Activated CD4-positive, CD25-positive, alpha-beta regulatory T cell treated with anti-CD3 and anti-CD28 coated beads, Interleukin-2, amount 50 U/mL, for 24 hours (primary cell): ENCODE measurements at regions not wholly inside any gene's neighbourhood (a gene's known extent, or its start where the extent isn't known, plus 50 kb on each side); places are given as distances from the start of the nearest gene placed in this dataset.
"Not testable (repeated sequence)": the region's sequence is repeated elsewhere in the genome, so short reads cannot be mapped to it uniquely, and the experiment has no call there.

ENCODE experiments used
- ATAC-seq, 2 donors: fragments of 150-1000 bp; cut with Tn5 transposase; one replicate each; pipeline ENCODE4 v1.10.0; 2021; ENCODE audit warnings: mild to moderate bottlenecking in 1 of 2, moderate library complexity in 1 of 2

- no peak for ATAC-seq
These were observed 288.6 kb downstream of the OXSM start for GRCh38 chr3:26078539-26078938.

DNA sequence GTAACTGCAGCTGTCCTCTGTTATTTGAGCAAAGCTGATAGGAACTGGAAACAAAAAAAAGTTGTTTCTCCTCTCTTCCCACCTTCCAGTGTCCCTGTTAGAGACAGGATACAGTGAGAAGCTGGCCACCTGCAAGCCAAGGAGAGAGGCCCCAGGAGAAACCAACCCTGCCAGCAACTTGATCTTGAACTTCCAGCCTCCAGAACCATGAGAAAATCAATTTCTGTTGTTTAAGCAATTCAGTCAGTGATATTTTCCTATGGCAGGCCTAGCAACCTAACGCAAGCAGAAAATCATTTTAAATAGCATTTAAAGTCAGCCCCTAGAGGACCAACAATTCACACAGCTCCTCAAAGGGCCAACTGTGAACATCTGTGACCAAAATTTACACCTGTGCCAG is 291.3 kb downstream of the OXSM start:
- no peak for ATAC-seq

DNA sequence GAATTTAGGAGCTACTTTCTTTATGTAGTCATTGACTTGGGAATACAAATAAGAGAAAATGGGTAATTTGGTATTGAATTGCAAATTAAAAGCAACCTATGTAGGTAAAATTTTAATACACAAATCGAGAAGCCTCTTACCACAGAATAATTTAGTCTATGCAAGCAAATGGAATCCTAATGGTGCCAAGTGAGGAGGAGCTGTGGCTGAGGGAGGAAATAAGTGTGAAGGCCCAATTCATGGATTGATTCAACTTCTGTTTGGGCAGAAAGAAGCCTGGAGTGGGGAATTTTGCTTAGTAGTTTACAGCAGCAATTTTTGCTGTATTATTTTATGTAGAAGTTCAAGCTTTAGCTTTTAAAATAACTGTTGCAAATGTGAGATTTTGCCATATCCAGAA is 291.9 kb downstream of the OXSM start:
- ATAC-seq = no peak

DNA sequence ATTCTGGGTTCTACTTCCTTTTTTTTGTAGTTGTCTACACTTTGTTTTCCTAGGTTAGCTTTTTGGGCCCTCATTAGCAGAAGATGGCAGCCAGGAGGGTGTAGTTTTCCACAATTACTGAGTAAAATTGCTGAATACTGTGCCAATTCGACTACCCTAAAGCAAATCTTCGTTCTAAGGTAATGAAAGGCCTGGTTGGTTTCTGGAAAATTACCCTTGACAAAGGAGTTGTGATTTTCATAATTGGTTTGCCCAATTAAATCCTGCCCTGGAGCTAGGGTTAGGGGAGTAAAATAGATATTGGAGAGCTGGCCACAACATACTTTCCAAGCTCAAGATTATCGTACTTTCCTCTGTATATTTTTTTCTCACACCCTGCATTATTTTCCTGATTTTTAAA is 293.0 kb downstream of the OXSM start:
- no peak for ATAC-seq

DNA sequence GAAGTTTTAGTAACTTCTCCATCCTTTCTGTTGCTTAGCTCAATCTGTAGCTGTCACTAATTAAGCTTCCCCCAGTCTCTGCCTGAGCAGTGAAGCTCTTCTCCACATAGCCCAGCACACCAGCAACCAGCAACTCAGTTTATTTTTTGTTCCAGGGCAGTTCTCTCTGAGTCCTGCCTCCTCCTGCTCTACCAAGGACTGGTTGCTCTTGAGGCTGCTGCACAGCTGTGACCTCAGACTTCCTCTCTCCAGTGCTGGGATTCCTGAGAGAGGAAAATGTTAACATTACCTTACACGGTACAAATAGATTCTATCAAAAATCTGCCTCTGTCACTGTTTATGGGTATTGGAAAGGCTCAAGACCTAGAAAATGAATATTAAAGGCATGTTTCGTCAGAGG is 294.7 kb downstream of the OXSM start:
- no peak for ATAC-seq

GRCh38 chr3:26087751-26088150 is 297.9 kb downstream of the OXSM start:
- ATAC-seq = no peak

GRCh38 chr3:26089249-26089648 is 299.4 kb downstream of the OXSM start:
- no peak for ATAC-seq

DNA sequence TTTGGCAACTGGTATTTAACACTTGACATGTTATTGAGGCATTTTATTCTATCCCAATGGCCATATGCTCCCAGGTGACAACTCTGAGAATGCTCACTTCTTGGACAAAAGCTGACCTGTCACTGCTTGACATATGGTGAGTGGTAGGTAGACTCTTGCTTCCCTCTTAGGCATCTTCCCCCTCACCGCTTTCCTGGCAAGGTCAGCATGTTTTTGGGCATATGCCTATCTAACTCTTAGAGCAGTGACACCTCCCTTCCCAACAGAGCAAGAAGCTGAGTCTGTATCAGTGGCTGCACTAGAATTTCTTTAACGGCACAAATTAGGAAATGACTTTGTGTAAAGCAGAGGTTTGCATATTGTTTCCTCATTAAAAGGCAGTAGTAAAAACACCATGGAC is 300.7 kb downstream of the OXSM start:
- ATAC-seq = no peak

GRCh38 chr3:26091096-26091495 is 301.2 kb downstream of the OXSM start:
- ATAC-seq = no peak

DNA sequence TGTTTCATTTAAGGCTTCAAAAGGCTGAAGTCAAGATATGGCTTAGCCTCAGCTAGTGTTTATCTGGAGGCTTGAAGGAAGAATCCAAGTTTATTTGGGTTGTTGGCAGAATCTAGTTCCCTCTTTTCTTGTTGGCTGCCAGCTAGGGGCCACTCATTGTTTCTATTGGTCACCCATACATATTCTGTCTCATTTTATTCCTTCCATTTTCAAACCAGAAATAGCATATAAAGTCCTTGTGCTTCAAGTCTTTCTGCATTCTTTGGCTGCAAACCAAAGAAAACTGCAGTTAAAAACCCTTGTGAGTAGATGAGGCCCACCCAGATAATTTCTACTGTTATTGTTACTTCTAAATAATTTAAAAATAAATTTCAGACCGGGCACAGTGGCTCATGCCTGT is 301.7 kb downstream of the OXSM start:
- ATAC-seq = no peak

DNA sequence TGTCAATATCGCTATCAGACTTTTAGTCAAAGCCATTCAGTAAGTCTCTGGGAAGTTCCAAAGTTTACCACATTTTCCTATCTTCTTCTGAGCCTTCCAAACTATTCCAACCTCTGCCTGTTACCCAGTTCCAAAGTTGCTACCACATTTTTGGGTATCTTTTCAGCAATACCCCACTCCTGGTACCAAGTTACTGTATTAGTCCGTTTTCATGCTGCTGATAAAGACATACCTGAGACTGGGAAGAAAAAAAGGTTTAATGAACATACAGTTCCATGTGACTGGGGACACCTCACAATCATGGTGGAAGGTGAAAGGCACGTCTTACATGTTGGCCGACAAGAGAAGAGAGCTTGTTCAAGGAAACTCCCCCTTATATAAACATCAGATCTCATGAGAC is 307.2 kb downstream of the OXSM start:
- not testable (repeated sequence) for ATAC-seq

DNA sequence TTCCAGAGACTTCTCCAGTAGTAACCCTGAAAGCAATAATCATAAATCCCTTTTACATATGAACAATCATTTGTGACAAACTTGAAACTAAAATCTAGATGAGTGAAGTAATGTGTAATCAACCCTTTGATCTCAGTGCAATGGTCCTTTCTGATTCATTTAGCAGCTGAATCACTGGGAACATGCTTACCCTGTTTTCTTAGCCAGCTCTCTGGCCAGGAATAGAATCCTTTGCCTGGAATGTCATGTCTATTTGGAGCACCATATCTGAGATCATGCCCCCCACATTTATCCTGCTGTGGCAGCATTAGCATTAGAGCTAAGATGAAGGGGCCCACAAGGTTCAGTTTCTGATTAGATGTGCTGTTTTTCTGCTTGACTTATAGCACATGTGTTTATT is 309.8 kb downstream of the OXSM start:
- no peak for ATAC-seq

DNA sequence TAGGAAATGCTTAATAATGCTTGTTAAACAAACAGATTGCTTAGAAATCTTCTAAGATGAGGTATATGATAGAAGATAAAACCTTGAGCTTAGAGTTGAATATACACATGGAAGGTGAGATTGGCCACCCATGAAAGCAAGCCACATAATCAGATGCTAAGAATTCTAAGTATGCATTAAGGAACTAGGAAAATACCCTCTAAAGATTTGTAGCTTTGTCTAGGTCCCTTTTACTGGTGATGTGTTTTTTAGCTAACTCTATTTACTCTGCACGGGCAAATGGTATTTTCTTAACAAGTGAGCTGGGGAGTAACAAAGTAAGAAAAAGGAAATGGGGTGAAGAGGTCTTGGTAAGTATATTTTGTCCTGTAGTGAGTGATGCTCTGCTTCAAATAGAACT is 310.3 kb downstream of the OXSM start:
- no peak for ATAC-seq

DNA sequence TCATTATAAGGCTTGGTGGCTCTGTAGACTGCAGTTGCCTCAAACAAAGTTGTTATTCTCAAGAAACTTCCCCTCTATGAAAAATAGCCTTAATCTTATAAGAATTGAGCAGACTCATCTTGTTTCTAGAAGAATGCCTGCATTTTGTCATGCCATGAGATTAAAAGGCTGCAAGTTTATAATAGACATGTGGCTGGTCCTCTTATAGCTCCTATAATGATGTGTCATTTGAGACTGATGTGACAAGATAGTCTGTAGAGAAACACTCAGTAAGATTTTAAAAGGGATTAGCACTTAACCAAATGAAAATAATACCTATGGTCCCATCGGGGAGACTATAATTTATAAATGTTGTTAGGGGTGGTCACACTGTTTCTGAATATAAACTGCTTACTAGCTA is 312.5 kb downstream of the OXSM start:
- no peak for ATAC-seq

DNA sequence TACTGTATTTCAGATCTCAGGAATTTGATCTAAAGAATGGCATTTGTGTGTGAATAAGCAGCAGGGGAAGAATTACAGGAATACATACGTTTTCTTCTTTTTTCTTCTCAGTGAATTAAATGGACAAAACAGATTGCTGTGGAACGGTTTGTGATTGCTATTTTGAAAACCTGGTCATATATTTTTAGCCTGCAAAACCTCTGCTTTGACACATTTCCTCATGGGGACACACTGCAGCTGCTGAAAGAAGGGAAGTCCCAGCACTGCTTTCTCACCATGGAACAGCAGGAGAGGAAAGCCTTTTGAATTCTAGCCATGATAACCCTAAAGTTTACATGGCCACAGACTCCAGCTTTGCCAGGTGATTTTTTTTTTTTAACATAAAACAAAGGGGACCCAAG is 315.0 kb downstream of the OXSM start:
- no peak for ATAC-seq

DNA sequence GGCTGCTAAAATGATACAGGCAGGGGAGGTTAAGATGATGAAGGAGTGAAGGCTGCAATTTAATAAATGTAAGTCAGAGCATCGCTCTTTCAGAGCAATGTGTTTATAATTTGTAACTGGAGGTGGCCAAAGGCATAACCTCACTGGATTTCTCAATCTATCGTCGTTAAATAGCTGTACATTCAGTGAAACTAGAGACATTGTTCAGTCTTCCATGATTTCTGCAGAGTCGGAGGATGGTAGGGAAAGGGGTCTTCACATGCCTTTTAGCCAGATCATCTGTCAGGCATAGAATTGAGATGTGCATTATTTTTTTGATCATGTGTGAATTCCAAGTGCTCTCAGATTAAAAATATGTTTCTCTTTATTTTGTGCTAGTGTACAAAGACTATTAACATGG is 315.4 kb downstream of the OXSM start:
- no peak for ATAC-seq

- no peak for ATAC-seq
These were observed 316.3 kb downstream of the OXSM start for GRCh38 chr3:26106228-26106627.

GRCh38 chr3:26108846-26109489 is 319.1 kb downstream of the OXSM start:
- ATAC-seq = no peak

GRCh38 chr3:26114851-26115250 is 325.0 kb downstream of the OXSM start:
- ATAC-seq = no peak

DNA sequence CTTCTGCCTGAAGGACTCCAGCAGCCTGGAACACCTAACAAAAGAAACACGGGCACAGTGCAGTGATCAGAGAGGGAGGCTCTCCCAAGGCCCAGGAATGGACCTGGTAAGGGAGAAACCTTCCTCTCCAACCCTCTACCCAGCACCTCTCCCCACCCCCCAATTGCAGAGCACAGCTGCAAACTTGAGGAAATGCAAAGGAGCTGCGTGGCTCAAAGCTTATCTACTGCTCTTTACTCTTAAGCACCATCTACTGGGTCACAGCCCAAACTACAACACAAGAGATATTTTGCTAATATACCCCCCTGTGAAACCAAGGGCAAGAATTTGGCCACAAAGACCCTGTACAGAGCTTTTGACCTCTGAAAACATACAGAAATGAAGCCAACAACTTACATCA is 328.3 kb downstream of the OXSM start:
- ATAC-seq = no peak

DNA sequence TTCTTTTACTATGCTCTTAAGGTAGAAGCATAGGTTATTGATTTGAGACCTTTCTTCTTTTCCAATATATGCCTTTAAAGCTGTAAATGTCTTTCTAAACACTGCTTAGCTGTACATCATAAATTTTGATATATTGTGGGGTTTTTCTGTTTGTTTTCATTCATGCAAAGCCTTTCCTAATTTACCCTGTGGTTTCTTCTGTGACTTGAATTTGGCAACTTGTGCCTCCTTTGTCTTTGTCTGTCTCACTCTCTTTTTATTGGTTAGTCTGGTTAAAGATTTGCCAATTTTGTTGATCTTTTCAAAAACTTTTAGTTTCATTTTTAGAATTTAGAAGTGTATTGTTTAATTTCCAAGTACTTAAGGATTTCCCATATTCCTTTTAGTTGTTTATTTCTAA is 343.1 kb downstream of the OXSM start:
- no peak for ATAC-seq

- no peak for ATAC-seq
These were observed 351.4 kb downstream of the OXSM start for GRCh38 chr3:26141296-26141695.

- no peak for ATAC-seq
These were observed 355.9 kb downstream of the OXSM start for GRCh38 chr3:26145769-26146168.

DNA sequence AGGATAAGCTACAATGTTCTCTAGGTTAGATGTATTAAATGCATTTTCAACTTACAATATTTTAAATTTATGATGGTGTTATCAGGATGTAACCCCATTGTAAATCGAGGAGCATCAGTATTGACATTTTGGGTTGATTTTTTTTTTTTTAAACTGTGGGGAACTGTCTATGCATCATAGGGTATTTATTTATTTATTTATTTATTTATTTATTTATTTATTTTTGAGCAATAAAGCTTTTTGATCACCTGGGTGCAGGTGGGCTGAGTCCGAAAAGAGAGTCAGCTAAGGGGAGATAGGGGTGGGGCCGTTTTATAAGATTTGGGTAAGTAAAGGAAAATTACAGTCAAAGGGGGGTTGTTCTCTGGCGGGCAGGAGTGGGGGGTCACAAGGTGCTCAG is 367.5 kb downstream of the OXSM start:
- ATAC-seq = not testable (repeated sequence)

DNA sequence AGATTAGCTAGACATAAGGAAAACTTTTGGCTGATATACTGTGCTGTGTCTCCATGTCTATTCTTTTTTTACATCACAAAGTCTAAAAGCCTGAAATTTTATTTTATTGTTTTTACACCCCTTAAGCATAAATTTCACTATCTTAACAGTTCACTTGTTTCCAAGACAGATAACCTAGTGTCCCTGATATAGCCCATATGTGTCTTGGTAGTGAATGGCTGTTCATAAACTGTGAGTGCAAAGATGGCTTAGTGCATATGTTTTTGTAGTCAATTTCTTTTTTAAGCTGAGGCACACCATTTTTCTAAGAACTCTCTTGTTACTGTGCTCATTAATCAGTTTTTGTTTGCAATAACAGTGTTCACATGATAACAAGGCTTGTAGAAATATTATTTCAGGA is 381.1 kb downstream of the OXSM start:
- ATAC-seq = no peak

GRCh38 chr3:26191556-26191955 is 401.7 kb downstream of the OXSM start:
- ATAC-seq = no peak
